IPS-NIHi11 (cell line): ENCODE measurements at regions not wholly inside any gene's neighbourhood (a gene's known extent, or its start where the extent isn't known, plus 50 kb on each side); places are given as distances from the start of the nearest gene placed in this dataset.
"Not testable (repeated sequence)": the region's sequence is repeated elsewhere in the genome, so short reads cannot be mapped to it uniquely, and the experiment has no call there.

Experiments used
- DNase-seq: peaks from one replicate; pipeline ENCODE4 v3.0.0; 2012; ENCODE audit warnings: mixed read lengths, low spot score

DNA sequence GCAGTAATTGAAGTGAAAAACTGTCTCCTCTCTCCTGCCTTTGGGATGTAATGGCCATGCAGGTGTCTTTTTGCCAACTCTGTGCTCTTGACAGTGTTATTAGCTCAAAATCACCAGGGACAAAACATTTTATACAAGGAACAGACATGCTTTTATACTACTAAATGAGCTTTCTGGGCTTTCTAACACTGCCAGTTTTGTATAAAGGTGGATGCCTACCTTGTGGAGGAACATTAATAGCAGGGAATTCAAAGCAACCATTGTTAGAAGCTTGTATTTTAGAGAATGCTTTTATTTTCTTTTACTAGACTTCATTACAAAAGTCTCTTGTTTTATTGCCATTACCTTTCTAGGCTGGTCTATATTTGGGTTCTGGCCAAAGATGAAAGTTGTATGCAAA is 54.7 kb upstream of the ARSJ start:
- no peak for DNase-seq

DNA sequence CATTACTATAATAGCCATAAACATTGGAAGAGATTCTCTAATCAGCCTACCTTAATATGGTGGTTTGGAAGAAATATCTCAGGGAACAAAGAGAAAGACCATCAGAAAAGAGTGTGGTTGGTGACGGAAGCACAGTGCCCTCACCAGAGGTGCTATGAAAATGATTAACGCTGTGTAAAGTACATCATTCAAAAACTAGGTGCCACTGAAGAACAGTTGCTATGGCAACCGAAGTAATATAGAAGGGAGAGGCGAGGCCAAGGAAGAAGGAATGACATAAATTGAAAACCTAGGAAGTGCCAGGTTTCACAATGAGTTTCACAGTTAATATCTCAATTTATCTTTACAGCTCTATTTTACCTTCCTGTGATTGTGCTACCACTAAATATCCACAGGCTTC is 57.0 kb upstream of the ARSJ start:
- no peak for DNase-seq

DNA sequence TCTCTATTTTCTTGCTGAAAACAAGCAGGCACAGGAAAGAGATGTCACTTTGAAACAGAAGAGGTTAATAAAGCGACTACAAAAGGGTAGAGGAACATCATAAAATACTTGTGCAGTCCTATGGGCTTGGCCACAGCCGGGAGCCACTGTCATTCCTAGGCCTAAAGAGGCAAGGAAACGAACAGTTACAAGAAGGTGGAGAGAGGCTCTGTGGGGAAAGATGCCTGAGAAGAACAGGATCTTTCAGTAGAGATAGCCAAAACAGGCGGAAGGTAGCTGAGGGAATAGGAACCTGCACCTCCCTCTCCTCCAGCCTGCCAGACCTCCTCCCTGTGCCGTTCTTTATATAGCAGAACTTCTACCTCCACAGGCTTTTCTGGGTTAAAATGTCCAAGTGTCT is 57.4 kb upstream of the ARSJ start:
- no peak for DNase-seq

DNA sequence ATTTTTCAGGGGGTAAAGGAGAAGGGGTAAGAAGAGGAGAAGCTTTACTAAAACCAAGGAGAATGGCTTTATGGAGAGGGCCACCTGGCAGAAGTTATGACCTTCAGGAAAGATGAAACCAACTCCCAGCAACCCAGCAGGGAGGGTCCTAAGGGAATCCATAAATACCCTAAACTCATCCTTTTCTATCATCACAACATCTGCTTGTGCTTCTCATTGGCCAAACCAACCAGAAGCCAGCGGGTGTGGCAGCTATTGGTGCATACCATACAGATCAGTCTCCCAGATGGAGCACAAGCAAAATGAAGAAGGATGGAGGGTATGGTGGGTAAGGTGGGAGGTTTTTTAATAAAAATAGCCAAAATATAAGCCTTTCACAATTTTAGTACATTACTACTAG is 58.5 kb upstream of the ARSJ start:
- DNase-seq, result no peak

DNA sequence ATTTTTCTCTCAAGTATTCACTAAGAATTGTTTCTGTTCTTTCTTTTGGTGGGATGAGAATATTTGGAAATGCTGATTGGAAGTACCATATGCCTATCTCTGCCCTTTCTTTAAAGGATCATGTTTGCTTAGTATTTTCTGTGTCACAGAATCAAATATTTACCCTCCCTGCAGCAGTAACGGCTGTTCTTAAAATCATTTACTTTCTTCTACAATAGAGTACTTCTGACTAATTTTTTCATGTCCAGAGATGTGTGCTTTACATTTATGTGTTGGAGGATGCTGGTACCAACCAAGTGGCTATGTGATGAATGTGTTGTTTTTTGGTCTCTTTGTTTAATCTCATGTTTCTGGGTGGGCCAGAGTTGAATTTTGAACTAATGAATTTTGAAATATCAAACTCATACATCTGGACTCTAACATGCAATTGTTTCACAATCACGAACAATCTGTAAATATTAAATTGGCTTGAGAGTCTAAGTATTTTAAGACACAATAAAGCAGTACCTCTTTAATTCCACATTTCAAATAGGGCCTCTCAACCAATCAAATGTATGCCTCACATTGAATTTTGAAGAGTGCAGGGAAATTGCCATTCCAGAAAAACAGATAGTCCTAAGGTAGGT is 59.4 kb upstream of the ARSJ start:
- no peak for DNase-seq

DNA sequence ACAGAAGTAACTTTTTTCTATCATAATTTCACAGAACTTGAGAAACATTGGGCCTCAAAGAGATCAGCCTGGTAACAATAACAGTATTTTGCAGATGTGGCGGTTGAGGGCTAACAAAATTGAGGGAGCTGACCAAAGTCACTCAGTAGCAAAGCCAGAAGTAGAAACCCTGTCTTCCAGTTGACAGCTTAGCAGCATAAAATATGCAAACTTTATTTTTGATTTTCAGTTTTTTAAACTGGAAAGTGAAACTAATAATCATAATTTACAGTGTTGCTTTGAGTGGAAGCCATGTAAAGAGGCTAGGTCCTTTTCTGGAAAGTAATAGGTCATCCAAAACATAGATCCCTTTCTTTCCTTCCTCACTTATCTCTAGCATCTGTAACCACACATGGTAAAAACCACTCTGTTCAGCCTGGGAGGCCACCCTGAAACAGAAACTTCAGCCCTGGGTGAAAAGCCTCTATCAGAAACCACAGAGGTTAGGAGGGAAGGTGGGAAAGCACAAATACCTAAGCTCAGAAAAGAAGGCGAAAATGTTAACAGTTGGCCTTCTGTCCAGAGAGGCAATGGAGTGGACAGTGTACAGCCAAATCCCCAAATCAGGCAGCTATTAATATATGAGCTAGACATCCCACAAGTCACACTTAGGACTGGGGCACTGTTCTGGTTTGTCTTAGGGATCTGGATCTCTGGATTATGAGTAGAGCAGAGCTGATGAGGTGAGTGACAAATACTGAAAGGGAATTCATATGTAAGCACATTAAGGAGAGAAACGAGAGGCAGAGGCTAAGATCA is 61.1 kb upstream of the ARSJ start:
- DNase-seq, result no peak

DNA sequence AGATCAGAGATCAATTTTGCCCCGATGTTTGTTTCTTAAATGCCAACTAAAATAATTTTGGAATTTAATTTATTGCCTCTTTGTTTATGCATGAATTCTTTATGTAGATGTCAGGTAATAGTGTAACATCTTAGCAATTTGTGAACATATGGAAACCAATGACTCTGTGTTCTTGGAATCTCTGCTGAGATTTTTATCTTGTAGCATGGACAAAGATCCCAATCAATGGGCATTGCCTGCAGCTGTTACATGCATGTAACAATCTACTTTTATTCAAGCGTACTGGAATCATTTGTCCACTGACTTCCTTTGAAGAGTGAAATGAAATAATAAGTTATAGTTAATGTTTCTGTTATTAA is 61.6 kb upstream of the ARSJ start:
- DNase-seq, result no peak

DNA sequence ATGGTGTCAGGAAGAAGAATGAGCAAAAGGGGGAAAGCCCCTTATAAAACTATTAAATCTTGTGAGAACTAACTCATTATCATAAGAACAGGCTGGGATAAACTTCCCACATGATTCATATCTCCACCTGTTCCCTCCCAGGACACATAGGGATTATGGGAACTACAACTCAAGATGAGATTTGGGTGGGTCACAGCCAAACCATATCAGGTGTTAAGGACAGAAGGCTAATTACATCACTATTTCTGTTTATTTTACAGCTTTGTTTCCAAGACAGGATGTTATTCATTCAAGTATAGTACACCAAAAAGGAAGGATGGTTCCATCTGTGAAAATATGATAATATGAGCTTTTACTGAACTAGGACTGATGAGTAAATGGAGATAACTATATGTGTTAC is 63.7 kb upstream of the ARSJ start:
- DNase-seq, result no peak

DNA sequence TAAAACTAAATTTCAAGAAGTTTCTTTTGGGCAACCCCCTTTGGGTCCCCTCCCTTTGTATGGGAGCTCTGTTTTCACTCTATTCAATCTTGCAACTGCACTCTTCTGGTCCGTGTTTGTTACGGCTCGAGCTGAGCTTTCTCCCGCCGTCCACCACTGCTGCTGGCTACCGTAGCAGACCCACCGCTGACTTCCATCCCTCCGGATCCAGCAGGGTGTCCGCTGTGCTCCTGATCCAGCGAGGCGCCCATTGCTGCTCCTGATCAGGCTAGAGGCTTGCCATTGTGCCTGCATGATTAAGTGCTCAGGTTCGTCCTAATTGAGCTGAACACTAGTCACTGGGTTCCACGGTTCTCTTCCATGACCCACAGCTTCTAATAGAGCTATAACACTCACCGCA is 64.9 kb upstream of the ARSJ start:
- DNase-seq, result not testable (repeated sequence)

DNA sequence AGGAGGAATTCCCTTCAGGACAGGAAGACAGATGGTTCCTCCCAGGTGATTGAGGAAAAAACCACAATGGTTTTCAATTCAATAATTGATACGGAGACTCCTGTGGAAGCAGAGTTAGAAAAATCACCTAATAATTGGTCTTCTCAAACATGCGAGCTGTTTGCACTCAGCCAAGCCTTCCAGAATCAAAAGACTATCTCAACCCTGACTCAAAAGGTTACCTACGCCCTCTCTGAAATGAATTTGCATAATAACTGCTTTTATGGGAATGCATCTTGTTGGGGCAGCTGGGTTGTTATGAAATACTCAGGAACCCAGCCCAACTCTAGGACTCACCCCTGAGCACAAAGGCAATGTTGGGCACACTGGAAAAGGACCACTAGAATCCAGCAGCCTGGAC is 66.9 kb upstream of the ARSJ start:
- no peak for DNase-seq

DNA sequence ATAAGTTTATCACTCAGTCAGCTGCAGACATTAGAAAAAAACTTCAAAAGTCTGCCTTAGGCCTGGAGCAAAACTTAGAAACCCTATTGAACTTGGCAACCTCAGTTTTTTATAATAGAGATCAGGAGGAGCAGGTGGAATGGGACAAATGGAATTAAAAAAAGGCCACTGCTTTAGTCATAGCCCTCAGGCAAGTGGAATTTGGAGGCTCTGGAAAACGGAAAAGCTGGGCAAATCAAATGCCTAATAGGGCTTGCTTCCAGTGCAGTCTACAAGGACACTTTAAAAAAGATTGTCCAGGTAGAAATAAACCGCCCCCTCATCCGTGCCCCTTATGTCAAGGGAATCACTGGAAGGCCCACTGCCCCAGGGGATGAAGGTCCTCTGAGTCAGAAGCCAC is 68.7 kb upstream of the ARSJ start:
- DNase-seq, result not testable (repeated sequence)

DNA sequence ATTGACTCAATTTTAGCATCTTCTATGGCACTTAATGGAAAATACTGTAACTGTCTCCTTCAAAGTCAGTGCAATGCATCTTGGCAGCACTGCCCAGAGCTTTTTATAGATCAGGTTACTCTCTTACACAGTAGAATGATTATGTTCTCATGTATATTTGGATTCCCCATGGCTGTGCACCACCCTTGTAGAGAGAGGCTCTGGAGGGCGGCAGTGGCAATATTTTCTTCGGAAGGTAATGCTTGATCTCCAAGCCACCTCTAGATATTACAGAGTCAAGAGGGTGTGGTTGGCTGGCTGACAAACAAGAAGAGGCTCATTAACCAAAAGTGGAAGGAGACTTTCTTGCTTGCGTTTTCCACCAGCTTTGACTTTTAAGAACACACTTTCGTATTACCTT is 72.8 kb upstream of the ARSJ start:
- DNase-seq, result peak; percentile 17

DNA sequence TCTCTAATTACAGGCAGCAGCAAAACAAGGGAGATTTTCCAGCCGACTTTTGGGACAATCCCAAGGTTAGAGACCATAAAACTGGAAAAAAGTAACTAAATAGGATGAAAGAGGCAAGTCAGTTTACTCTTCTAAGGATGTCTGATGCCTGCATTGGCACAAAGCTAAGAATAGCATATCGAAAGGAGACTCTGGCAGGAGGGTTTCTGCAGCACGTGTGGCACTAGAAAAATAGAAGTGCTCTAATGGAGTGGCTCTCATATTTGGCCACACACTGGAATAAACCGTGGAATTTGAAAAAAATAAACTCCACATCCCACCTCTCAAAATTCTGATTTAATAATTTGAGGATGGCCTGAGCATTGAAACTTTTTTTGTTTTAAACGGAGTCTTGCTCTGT is 77.2 kb upstream of the ARSJ start:
- DNase-seq, result no peak

DNA sequence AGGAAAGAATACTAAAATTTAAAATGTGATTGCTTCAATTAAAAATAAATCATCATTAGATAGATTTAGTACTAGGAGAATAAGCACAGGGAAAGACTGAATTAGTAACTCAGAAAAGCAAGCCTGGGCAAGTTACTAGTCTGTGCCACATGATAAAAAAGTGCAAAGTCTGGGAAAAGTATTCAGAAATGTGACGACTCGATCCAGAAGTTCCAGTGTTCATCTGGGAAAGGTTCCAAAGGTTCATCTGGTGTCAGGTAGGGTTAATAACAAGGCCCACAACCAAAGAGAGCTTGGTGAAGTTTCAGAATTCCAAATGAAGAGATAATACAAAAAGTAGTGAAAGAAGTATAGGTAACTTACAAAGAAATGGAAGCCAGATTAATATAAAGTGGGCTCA is 78.3 kb upstream of the ARSJ start:
- DNase-seq, result no peak

DNA sequence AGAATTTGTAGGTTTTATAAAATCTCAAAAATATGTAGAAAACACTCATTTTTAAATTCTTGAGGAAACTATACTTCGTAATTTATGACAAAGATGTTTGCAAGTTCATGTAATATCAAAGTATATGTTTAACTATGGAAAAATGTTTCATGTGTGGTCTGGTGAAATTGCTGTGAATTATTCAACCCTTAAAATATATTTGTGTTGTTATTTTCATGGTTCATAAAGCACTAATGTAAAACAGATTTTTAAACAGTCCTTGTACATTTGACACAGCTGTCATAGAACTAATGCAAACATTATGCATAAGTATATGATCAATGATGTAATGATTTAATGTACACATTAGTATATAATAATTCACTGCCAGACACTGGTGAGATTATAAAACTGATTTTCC is 83.1 kb upstream of the ARSJ start:
- no peak for DNase-seq

DNA sequence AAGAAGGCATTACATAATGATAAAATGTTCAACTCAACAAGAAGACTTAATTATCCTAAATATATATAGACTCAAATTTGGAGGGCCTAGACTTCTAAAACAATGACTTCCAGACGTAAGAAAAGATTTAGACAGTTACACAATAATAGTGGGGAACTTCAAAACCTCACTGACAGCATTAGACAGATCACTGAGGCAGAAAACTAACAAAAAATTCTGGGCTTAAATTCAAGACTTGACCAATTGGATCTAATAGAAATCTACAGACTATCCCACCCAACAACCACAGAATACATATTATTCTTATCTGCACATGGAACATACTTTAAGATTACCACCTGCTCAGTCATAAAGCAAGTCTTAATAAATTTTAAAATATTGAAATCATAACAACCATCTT is 93.3 kb upstream of the ARSJ start:
- DNase-seq, result no peak

DNA sequence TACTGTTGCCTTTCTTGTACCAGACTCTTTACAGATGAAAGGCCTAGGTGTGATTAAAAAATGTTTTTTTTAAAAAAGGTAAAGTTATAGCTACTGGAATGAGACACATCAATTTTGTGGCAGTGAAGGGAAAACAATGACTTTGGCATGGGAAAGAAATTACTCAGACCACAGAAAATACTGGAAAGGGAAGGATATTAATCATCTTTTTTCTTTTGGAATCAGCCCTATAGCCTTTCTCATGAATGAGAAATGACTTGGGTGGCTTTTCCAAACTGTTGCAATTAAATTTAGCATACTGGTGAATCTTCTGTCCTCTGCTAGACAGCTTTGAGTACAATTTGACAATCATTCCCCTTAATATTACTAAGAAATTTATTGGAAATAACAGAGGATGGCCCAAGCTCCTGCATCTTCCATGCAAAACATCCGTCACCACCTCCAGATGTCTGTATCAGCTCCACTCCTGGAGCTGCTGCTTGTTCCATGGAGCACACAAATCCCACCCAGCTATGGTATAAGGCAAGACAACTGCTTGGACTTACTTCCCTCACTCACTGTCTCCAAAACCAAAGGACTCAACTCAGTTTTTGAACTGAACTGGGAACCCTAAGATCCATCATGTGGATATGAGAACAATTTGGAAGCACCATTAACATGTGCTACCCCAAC is 97.6 kb upstream of the ARSJ start:
- DNase-seq, result no peak

DNA sequence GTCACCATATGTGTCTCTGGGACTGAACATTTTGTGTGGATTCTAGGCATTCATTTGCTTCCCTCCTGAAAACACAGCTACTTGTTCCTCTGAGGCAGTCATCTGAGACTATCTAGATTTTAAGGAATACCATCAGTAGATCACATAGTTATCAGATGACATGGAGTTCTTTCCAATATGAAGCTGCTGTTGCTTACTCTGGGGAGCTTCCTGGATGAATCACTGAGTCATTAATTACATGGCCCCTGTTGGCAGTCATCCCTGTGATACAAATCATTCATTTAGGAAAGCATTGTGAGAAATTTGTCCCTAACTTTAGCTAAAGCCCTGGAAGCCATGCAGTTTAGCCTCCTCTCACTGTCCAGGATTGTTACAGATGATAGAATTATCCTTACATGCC is 98.2 kb upstream of the ARSJ start:
- DNase-seq, result no peak

DNA sequence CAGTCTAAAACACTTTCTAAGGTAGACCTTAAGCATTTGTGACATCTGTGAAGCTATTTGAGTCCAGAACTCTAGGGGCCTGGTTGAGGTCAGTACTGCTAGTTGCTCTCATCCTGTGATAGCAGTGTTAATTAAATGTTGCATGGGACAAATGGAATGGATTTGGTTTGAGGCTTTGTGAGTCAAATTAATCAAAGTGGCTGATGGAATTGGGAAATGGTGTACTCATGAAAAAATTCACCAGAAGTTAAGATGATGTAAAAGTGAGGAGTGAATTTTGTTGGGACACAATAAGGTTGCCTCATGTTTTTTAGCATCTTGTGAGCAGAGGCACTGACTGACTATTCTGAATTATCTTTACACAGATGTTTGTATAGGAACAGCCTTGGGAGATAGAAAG is 99.2 kb upstream of the ARSJ start:
- no peak for DNase-seq

DNA sequence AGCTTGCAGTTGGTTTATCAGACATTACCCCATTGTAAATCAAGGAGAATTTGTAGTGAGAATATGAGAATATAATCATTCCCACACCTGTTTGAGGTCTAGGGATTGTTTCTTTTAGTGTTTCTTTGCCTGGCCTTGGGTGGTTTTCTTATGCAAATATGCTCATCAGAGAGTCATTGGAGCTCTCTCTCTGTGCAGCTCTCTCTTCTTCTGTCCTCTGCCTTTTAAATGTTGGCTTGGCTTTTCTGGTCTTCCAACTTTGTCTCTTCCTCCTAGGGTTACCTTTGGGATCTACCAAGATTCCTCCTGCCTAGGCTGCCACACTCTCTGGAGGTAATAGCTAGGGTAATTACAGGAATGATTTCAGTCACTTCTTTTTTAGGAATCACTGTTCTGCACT is 102.3 kb upstream of the ARSJ start:
- DNase-seq, result peak; percentile 12

DNA sequence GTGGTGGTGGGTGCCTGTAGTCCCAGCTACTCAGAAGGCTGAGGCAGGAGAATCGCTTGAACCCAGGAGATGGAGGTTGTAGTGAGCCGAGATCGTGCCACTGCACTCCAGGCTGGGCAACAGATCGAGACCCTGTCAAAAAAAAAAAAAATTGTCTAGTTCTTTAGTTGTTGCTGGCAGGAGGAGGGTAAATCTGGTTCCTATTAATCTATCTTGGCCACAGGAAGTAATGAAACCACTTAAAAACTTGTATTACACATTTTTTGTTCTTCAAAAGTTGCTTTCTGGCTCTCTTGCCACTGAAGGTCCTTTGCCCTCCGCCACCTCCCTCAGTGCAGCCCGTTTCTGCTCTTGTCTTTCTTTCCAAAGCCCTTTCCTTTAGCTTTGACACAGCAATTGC is 102.9 kb upstream of the ARSJ start:
- DNase-seq, result no peak

DNA sequence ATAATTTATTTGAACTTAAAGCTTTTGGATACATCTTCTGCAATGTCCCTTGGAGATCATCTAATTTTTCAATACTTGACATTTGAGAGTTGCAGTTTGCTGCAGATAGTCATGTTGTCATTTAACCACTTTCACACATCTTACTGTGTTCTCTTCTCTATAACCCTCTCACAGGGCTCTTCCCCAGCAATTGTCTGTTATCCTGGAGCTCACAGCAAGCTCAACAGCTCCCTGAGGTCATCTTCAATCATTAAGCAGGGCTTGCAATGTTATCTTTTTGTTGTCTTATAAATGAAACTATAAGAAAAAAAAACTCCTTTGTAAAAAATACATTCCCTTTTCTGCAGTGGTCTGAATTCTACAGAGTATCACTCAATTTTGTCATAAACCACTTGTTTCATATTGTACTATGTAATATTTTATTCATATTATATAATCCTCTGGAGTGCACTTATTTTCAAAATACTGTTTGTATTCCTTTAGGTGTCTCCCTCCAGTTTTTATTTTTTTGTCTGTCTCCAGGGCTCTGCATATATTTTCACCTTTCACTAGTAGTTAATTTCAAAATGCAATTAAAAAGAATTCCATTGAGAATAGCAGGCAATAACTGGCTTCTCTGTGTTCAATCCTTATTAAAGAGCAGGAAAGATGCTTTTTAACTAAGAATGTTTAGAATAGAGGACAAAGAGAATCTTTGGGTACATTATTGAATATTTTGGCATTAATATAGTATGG is 106.3 kb upstream of the ARSJ start:
- DNase-seq, result no peak
